ENCODE measurements at regions not wholly inside any gene's neighbourhood (a gene's known extent, or its start where the extent isn't known, plus 50 kb on each side); places are given as distances from the start of the nearest gene placed in this dataset.

DNA sequence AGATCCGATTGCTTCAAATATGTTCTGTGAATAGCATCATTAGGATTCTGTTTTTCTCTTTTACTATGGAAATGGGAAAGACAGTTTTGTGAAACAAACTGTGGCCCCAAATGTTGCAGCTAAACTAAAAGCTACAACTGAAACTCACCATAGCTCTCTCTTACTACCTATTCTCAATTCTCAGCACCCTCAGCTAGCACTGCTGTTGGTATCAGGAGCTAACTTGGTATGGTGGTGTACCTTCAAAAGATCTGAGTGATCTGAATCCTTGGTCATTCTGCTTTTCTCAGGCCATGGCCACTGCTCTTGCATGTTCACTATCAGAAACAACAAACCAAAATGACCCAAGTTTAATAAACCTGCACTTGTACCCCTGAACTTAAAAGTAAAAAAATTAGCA is 1208.0 kb downstream of the SORCS1 start:
- TF ChIP-seq, protein P1, sequence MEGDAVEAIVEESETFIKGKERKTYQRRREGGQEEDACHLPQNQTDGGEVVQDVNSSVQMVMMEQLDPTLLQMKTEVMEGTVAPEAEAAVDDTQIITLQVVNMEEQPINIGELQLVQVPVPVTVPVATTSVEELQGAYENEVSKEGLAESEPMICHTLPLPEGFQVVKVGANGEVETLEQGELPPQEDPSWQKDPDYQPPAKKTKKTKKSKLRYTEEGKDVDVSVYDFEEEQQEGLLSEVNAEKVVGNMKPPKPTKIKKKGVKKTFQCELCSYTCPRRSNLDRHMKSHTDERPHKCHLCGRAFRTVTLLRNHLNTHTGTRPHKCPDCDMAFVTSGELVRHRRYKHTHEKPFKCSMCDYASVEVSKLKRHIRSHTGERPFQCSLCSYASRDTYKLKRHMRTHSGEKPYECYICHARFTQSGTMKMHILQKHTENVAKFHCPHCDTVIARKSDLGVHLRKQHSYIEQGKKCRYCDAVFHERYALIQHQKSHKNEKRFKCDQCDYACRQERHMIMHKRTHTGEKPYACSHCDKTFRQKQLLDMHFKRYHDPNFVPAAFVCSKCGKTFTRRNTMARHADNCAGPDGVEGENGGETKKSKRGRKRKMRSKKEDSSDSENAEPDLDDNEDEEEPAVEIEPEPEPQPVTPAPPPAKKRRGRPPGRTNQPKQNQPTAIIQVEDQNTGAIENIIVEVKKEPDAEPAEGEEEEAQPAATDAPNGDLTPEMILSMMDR (IDR thresholded peaks at IDR 0.05), result no peak
- TF ChIP-seq ZFX (IDR thresholded peaks at IDR 0.05; ENCODE audit: borderline replicate concordance), result no peak
- H3K27ac ChIP-seq, result no peak overlapping the region

DNA sequence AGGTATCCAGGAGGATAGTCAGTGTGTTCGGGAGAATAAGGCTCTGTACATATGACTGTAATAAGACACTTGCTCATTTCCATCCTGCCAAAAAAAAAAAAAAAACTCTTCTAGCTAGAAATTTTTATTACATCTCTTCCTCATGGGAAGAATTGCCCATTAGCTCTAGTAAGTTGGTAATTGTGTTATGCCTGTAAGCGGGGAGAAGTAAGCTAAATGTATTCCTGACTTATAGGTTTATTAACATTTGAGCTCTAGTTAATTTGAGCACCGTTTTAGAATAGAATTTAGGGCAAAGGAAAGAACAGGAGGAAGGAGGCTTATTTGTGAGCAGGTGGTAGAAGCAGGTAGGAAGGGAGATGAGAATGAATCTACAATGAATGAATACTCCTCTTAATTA is 1210.6 kb downstream of the SORCS1 start:
- H3K27ac ChIP-seq, result no peak overlapping the region

DNA sequence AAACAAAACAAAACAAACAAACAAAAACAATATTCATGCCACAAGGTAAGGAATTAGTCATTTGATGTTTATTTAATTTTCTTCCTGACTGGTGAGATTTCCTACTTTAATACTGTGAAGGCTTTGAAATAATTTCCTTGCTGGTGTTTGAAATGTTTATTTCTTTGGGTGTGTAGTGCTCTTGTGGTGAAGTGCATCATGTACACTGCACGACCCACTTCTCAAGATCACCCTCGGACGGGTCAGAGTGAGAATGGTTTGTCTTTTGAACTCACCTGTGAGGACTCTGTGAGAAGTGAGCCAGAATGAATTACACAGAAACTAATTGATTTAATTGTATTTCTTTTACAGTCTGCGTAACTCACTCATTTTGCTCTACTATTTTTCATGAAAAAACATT is 1211.5 kb downstream of the SORCS1 start:
- H3K27ac ChIP-seq, result no peak overlapping the region
- TF ChIP-seq, protein P1 (IDR thresholded peaks at IDR 0.05), result no peak
- TF ChIP-seq ZFX (IDR thresholded peaks at IDR 0.05; ENCODE audit: borderline replicate concordance), result no peak

More for the DNA sequence above, 1210.6 kb downstream of the SORCS1 start:
- TF ChIP-seq, protein P1 (IDR thresholded peaks at IDR 0.05), result no peak
- no peak for TF ChIP-seq ZFX (IDR thresholded peaks at IDR 0.05; ENCODE audit: borderline replicate concordance)

DNA sequence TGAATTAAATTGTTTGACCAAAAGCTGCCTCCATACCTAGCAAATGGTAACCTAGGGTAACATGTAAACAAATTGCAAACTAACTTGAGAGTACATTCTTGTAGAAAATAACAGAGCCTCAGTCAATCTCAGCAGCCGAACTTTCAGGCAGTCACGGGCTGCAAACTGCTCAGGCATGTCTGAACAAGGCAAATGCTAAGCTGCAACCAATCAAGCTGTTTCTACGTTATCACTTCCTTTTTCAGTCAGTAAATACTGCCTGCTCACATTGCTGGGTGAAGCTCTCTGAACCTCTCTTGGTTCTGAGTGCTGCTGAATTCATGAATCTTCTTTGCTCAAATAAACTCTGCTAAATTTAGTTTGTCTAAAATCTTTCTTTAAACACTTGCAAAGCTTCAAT is 1212.4 kb downstream of the SORCS1 start:
- no peak overlapping the region for H3K27ac ChIP-seq

DNA sequence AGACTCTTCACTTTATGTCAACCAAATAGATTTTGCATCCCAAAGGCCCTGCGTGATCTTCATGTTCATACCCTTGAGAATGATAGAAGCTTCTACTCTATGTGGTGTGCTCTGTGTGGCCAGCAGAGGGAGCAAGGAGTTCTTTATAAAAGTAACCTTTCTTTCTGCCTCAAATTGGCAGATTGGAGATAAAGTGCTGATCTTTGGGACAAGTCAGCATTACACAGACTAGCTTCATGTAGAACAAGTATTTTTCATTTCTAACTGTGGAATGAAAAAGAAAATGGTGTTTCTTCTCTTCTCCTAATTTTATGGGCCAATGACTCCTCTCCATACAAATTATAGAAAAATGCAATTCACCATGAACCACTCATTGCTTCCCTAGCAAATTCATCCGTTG is 1214.1 kb downstream of the SORCS1 start:
- no peak for TF ChIP-seq ZFX (IDR thresholded peaks at IDR 0.05; ENCODE audit: borderline replicate concordance)
- TF ChIP-seq, protein P1 (IDR thresholded peaks at IDR 0.05), result peak; percentile 85
- no peak overlapping the region for H3K27ac ChIP-seq

More for the DNA sequence above, 1212.4 kb downstream of the SORCS1 start:
- TF ChIP-seq ZFX (IDR thresholded peaks at IDR 0.05; ENCODE audit: borderline replicate concordance), result no peak
- TF ChIP-seq, protein P1 (IDR thresholded peaks at IDR 0.05), result no peak

DNA sequence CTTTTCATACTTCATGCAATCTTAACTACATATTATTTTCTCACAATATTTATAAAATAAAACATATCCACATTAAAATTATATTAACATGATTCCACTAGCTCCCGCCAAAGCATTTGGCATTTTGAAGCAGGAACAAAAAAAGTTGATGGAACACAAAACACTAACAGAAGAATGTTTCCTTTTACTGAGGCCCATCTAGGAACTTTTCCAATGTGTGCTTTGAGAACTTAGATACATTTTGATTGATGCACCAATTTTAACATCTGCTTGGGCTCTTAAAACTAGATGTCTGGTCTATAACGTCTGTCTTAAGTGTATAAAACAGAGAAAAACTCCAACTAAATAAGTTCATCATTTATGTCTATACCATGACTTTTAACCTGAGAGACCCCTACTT is 1214.8 kb downstream of the SORCS1 start:
- no peak overlapping the region for H3K27ac ChIP-seq
- TF ChIP-seq, protein P1 (IDR thresholded peaks at IDR 0.05), result no peak
- no peak for TF ChIP-seq ZFX (IDR thresholded peaks at IDR 0.05; ENCODE audit: borderline replicate concordance)

DNA sequence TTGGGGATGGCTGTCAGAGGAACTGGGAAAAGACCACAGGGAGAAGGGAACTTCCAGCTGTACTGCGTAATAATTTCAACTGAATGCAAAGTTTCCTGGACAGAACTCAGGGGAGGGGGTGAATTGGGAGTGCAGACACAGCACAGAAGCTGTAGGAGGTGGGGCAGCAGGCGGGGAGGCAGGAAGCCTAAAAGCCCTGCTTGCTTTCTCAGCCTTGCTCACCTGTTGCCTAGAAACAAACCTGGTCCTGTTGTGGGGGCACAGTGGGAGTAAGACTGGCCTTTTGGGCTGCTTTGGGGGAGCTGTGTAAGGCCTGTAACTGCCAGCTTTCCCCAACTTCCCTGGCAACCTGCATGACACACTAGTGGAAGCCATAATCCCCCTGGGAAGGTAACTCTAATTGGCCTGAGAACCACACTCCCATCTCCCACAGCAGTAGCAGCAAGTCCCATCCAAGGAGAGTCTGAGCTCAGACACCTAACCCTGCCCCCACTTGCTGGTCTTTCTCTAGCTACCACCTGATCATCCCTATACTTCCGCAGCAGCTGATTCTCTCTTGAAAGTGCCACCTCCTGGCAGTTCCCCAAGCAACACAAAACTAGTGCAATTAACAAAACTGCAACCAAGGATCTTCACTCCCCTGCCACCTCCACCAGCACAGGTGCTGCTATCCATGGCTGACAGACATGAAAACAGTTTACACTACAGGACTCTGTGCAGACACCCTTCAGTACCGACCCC is 1239.3 kb downstream of the SORCS1 start:
- no peak overlapping the region for H3K27ac ChIP-seq
- no peak for TF ChIP-seq ZFX (IDR thresholded peaks at IDR 0.05; ENCODE audit: borderline replicate concordance)
- TF ChIP-seq, protein P1 (IDR thresholded peaks at IDR 0.05), result no peak

Measured in 22Rv1 (cell line).